Panc1 (cell line): ENCODE measurements at regions not wholly inside any gene's neighbourhood (a gene's known extent, or its start where the extent isn't known, plus 50 kb on each side); places are given as distances from the start of the nearest gene placed in this dataset.

Experiments
- ATAC-seq: fragments of 200-7000 bp; cut with Tn5 transposase; 2 replicates; pipeline ENCODE4 v1.9.1; 2020; ENCODE audit warnings: mild to moderate bottlenecking, moderate library complexity
- BruUV-seq: library from RNA; stranded (reverse); fragments of 400-500 nt; replicated peaks from 2 replicates; lab custom pipeline; 2021; lab: Mats Ljungman, UMichigan
- CTCF ChIA-PET: fragments of 300-600 bp; sonication (Branson Sonifier 250); formaldehyde crosslinking; loops from one replicate; lab custom pipeline; 2022; ENCODE audit warnings: antibody characterized with exemption; lab: Charles Lee
- POLR2A ChIA-PET: fragments of 300-600 bp; sonication (Branson Sonifier 250); formaldehyde crosslinking; loops from one replicate; lab custom pipeline; 2022; ENCODE audit warnings: antibody characterized with exemption; lab: Charles Lee
- DNase-seq: peaks from one replicate; pipeline ENCODE4 v3.0.0-alpha.2; 2010; ENCODE audit warnings: low read depth, low spot score
- H3K27ac ChIP-seq: 2 replicates; pipeline ENCODE4 v1.5.1; 2011; ENCODE audit warnings: mild to moderate bottlenecking, low read length, inconsistent platforms
- H3K27me3 ChIP-seq: fragments of 200-500 bp; sonication (Bioruptor generic); 2 replicates; pipeline ENCODE4 v1.6.0; 2014; ENCODE audit warnings: low read length, inconsistent platforms; ENCODE audit not compliant: control insufficient read depth, insufficient read depth
- H3K36me3 ChIP-seq: fragments of 200-500 bp; sonication (Bioruptor generic); 2 replicates; pipeline ENCODE4 v1.5.1; 2014; ENCODE audit warnings: inconsistent platforms, mild to moderate bottlenecking, low read length, moderate library complexity; ENCODE audit not compliant: control insufficient read depth, insufficient read depth
- H3K4me1 ChIP-seq: 2 replicates; pipeline ENCODE4 v1.5.1; 2011; ENCODE audit warnings: inconsistent platforms, mild to moderate bottlenecking, low read length, moderate library complexity; ENCODE audit not compliant: control insufficient read depth, insufficient read depth
- H3K4me3 ChIP-seq, 2 experiments: 2 replicates each; pipeline ENCODE4 v1.5.1; 2011 to 2012; ENCODE audit warnings: low read depth in 2 of 2, low read length in 2 of 2, mild to moderate bottlenecking in 2 of 2, inconsistent platforms in 1 of 2, moderate library complexity in 1 of 2
- H3K9me3 ChIP-seq: fragments of 200-500 bp; sonication (Bioruptor generic); 2 replicates; pipeline ENCODE4 v1.5.1; 2014; ENCODE audit warnings: low read depth, mild to moderate bottlenecking, inconsistent platforms, low read length, moderate library complexity; ENCODE audit not compliant: control insufficient read depth, insufficient read depth
- CTCF ChIP-seq: fragments of 450-650 bp; IDR thresholded peaks from 2 replicates; pipeline ENCODE4 v1.5.1; 2017; ENCODE audit warnings: mild to moderate bottlenecking
- POLR2AphosphoS5 ChIP-seq: IDR thresholded peaks from 2 replicates; pipeline ENCODE4 v1.6.1; 2012; ENCODE audit warnings: mild to moderate bottlenecking, low read depth, low read length, moderate library complexity
- REST ChIP-seq, 2 experiments: IDR thresholded peaks; 2 replicates each; pipeline ENCODE4 v1.6.1; 2011 to 2012; ENCODE audit warnings: low read depth in 2 of 2, control low read depth in 1 of 2, low read length in 1 of 2, mild to moderate bottlenecking in 1 of 2, moderate library complexity in 1 of 2; ENCODE audit not compliant: insufficient read depth in 1 of 2
- SIN3A ChIP-seq: IDR thresholded peaks from 2 replicates; pipeline ENCODE4 v1.6.1; 2012; ENCODE audit warnings: low read depth, mild to moderate bottlenecking, low read length, moderate library complexity, borderline replicate concordance; ENCODE audit not compliant: insufficient read depth
- TCF7L2 ChIP-seq: IDR thresholded peaks from 2 replicates; pipeline ENCODE4 v1.6.1; 2011; ENCODE audit warnings: mild to moderate bottlenecking, low read depth, low read length, inconsistent platforms
- in situ Hi-C: cut with HindIII; loops from 2 replicates; pipeline ENCODE4 v1.10.0; 2016; ENCODE audit warnings: low sequenced_read_pairs, low pct_unique_long_range_greater_than_20kb
- intact Hi-C: fragments of 100-400 bp; cut with micrococcal nuclease; formaldehyde crosslinking; loops from one replicate; pipeline ENCODE4 v1.10.0; 2022; ENCODE audit not compliant: unreplicated experiment

DNA sequence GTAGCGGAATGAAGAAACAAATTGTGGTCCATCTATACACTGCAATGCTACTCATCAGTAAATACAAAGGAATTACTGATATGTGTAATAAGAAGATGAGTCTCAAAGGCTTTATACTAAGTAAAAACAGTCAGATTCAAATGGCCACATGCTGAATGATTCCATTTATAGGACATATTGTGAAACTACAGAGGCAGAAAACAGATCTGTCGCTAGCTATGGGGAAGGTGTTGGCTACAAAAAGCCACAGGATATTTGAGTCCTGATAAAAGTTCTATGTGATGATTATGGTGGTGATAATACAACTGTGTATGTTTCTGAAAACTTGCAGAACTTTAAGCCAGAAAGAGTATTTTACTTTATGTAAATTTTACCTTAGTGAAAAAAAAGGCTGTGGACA lies 313.2 kb downstream of the HDGFL1 start:
- Histone ChIP-seq H3K27ac (no peak overlapping the region), H3K4me1 (no peaks in the 10 kb centered on the region), H3K27me3 (no peaks in the 10 kb centered on the region), H3K9me3 (no peaks in the 10 kb centered on the region), H3K36me3 (no peaks in the 10 kb centered on the region), H3K4me3 (no peak overlapping the region)
- CTCF ChIA-PET = no interaction called here
- no TSS peak for BruUV-seq
- POLR2A ChIA-PET = no interaction called here
- TF ChIP-seq SIN3A = no peak
- TF ChIP-seq TCF7L2 = no peak
- no peak for TF ChIP-seq REST (IDR thresholded peaks at IDR 0.05; ENCODE audit: insufficient read depth in 1 of 2, low read depth in 2 of 2, low read length in 1 of 2)
- no peak for TF ChIP-seq CTCF
- TF ChIP-seq POLR2AphosphoS5 = no peak
- intact Hi-C loops (no loop called here), in situ Hi-C loops (no loop called here)
- ATAC-seq = no peak
- DNase-seq = no peak

GRCh38 chr6:22883061-22883717 lies 313.8 kb downstream of the HDGFL1 start:
- ChIA-PET POLR2A (no interaction called here), CTCF (no interaction called here)
- intact Hi-C loops (no loop called here), in situ Hi-C loops (no loop called here)
- Histone ChIP-seq H3K36me3 (no peaks in the 10 kb centered on the region), H3K9me3 (no peaks in the 10 kb centered on the region), H3K4me3 (no peak overlapping the region), H3K27ac (no peak overlapping the region), H3K4me1 (no peaks in the 10 kb centered on the region), H3K27me3 (no peaks in the 10 kb centered on the region)
- ATAC-seq (no peak), DNase-seq (no peak)
- BruUV-seq = no TSS peak
- TF ChIP-seq REST (IDR thresholded peaks at IDR 0.05; ENCODE audit: insufficient read depth in 1 of 2, low read depth in 2 of 2, low read length in 1 of 2) (no peak), SIN3A (no peak), CTCF (no peak), TCF7L2 (no peak), POLR2AphosphoS5 (no peak)
